HG02759 (cell line): ENCODE measurements at regions not wholly inside any gene's neighbourhood (a gene's known extent, or its start where the extent isn't known, plus 50 kb on each side); places are given as distances from the start of the nearest gene placed in this dataset.

Experiments
- ATAC-seq: cut with Tn5 transposase; IDR thresholded peaks from one replicate; pipeline ENCODE4 v1.9.1; 2021; ENCODE audit warnings: mild to moderate bottlenecking, moderate library complexity; ENCODE audit not compliant: unreplicated experiment

GRCh38 chr20:12353842-12354241, 436.1 kb downstream of the BTBD3 start:
- no peak for ATAC-seq

DNA sequence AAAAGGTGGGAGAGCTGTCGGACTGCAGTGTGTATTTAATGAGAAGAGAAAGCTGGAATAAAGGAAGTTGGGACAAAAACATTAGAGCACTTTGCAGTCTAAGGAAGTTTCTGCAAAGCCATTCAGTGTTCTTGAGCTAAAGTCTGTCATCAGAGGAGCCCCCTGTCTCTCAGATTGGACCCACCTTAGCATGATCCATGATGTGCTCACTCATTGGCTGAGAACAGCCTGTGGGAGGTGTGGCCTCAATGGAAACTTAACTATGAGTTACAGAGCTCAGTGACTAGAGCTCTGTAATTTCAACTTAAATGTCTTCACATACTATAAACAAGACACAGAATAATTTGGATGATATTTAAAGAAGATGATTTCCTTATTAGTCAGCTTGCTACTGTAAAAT, 437.0 kb downstream of the BTBD3 start:
- ATAC-seq = no peak

DNA sequence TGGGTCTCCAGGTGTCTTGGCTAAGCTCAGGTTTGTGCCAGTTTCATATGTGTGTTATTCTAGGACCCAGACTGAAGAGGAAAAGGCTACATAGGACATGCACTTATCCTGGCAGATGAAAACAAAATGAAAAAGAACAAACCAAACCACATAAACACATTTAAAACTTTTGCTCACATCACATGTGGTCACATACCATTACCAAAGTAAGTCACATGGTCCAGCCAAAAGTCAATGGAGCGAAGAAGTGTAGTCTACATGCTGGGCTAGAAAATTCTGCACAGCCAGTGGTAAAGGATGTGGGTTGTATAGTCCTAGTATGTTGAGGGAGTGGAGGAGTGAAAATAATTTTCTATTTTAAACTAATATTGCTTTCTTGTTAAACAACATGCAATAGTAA, 437.5 kb downstream of the BTBD3 start:
- no peak for ATAC-seq

- ATAC-seq = no peak
Observed at GRCh38 chr20:12358006-12358654, 440.4 kb downstream of the BTBD3 start.

DNA sequence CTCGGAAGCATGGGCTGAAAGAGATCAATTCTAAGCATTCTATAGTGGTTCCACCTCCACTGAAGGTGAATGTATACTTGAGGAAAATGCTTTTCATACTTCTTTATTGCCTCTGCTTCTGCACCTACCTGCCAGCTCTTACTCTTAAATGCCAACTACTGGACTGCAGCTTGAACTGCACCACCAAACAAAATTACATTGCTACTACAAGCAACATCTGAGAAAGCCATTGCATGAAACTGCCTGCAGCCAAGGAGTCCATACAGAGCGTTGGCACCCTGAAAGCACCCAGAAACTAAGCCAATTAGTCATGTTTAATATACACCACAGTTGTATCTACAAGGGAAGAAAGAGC, 440.9 kb downstream of the BTBD3 start:
- no peak for ATAC-seq

DNA sequence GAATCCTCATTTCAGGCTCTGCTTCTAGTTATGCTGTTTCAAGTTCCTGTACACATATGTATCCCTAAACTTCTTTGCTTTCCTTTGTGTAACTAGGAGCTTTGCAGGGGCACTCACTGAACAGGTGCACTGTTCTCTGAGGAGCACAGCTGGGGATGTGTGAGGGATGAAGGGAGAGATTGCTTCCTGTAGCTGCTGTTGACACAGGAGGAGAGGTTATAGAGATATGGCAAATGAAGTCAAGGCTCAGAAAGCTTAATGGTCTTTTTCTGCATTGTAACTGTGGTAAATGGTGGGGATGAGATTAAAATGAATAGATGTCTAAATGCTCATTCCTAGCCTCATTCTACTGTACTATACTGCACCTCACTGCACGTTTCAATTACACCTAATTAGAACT, 454.3 kb downstream of the BTBD3 start:
- no peak for ATAC-seq

GRCh38 chr20:12372557-12372956, 454.9 kb downstream of the BTBD3 start:
- ATAC-seq = no peak

DNA sequence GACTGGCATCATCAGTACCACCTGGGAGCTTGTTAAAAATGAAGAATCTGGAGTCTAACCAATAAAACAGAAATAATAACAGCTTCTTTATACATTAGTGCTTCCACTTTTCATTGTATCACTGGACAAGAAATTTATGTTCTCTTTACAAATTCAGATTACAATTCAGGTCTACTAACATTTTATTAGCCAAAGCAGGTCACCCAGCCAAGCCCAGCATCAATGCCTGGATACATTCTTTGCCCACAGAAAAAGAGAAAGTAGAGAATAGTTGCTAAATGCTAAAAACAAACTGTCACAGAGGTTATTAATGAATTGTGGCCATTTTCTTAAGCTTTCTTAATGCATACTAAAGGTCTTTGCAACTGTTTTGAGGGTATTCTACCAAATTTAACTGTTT, 458.3 kb downstream of the BTBD3 start:
- ATAC-seq = no peak

DNA sequence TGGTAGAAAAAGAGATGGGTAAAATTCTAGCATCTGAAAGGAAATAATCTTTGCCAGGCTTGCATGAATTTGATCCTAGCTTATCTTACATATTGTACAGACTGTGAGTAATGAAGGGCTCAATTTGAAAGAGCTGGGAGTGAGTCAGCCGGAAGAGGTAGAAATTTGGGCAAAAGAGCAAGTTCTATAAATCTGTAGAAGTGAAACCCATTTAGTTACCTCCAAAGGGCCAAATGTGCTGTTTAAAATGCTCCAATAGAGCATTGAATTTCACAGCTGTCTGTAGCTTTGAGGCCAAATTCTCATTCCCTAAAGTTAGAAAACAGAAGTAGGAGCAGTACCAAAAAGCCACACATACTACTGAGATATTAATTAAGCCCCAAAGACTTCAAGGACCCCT, 466.1 kb downstream of the BTBD3 start:
- no peak for ATAC-seq

- no peak for ATAC-seq
Observed at GRCh38 chr20:12386821-12387220, 469.1 kb downstream of the BTBD3 start.

DNA sequence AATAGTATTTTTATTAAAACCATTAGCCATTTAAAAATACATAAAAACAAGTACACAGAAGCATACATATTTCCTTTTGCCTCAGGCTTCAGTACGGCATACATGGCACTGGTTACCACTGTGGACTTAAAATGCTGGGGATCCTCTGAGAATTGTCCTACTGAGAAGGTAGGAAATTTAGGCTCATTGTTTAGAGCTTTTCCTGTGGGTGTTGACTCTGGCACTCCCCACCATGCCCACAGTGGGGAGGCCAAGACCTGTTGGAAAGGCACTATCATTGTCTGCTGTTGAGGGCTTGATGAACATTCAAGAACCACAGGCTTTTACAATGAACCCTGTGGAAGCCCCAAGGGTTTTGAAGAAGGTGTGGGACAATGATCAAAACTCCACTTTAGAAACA, 473.4 kb downstream of the BTBD3 start:
- ATAC-seq = no peak

DNA sequence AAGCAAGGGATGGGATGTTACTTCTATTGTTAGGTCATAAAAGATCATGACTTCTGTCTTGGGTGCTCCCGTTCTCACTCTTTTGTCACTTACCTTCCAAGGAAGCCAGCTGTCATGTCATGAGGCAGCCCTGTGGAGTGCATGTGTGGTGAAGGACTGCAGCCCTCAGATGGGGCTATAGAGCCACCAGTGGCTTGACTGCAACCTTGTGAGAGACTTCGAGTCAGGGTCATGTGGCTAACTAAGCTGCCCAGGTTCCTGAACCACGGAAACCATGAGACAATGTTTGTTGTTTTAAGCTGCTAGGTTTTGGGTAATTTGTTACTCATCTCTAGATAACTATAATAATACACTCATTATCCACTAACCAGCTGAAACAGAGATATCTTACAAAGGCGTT, 477.1 kb downstream of the BTBD3 start:
- ATAC-seq = no peak

DNA sequence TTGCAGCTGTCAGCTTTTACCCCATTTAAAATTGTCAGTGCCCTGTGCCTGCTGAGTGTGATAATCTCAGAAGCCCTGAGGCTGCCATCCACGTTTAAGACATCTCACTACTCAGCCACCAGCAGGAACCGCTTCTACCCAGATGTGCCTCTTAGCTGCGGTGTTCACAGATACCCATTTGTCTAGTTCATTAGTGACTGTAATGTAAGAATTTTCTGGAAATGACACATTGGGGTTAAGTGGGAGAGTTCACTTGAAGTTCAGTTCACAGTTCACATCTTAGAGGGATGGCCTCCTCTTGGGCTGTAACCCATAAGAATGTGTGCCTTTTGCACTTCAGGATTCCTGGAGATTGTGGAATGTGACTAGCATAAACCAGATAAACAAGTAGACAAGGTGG, 477.7 kb downstream of the BTBD3 start:
- no peak for ATAC-seq

DNA sequence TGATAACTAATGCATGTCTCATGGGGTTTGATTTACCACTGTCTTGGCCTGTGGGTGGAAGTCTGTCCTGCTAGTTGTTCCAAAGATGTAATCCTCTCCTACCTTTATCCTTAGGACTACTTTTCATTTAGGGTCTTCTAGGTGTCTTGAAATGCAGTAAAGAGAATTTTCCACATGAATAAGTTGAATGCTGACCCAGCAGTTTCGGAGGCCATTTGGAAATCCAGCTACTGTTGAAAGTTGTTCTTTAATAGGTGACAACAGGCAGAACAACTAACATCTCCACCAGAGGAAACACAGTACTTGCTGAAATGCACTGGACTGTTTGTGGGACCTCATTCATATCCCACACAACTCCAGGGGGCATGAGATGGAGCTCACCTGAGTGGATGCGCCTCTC, 478.1 kb downstream of the BTBD3 start:
- ATAC-seq = no peak

- no peak for ATAC-seq
Observed at GRCh38 chr20:12399110-12399836, 481.6 kb downstream of the BTBD3 start.

DNA sequence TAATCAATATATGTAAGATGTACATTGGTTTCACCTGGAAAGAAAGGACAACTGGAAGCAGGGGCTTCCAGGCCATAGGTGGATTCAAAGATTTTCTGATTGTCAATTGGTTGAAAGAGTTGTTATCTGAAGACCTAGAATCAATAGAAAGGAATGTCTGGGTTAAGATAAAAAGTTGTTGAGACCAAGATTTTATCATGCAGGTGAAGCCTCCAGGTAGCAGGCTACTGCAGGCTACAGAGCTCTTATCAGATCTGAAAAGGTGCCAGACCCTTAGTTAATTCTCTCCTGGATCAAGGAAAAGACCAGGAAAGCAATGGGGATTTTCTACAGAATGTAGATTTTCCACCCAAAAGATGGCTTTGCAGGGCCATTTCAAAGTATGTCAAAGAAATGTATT, 487.2 kb downstream of the BTBD3 start:
- ATAC-seq = no peak

- no peak for ATAC-seq
Observed at GRCh38 chr20:12406978-12407377, 489.3 kb downstream of the BTBD3 start.

GRCh38 chr20:12409501-12409900, 491.8 kb downstream of the BTBD3 start:
- no peak for ATAC-seq

DNA sequence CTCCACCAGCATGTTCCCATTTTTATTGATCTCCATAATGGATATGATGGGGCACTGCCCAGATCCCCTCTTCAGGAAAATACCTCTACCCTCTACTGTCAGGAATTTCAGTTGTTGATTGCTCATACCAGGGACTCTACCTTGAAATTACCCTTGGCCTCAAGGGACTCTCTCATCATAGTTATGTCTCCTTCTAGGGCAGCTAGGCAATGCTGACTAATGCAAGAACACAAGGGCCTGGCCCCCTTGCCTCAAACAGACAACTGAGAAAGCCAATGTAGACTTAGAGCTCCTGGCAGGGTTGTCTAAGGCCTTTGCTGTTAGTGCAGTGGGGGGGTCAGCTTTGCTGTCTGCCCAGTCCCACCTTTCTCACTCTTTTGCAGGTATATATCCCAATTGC, 493.1 kb downstream of the BTBD3 start:
- no peak for ATAC-seq

DNA sequence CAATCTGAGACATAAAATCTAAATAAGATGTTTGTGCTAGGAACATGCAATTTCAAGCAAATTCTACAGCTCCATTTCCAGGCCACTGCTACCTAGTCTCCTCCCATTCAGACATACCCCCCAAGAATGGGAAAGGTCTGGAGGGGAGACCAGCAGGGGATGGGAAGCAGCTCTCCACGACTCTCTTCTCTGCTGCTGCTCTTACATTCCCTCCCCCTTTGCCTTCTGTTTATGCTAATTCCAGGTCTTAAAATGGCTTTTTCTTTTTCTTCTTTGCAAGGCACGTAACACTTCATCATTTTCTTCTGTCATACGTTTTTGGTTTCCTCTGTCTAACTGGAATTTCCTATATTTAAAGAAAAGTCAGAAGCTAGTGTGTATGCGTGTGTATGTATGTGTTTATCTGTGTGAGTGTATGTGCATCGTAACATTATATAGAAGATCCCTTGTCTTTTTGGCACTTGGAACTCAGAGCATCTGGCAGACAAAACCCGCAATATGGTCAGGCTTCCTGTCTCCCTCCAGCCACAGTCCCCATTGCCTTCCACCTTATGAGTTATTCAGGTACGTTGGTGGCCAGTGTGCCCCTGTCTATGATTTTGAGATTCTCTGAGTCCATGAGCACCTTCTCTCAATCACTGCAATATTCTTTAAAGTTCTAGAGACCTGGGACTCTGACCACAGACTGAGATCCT, 493.7 kb downstream of the BTBD3 start:
- no peak for ATAC-seq

GRCh38 chr20:12413116-12413515, 495.4 kb downstream of the BTBD3 start:
- no peak for ATAC-seq
